GM23338 (cell line): ENCODE measurements at regions not wholly inside any gene's neighbourhood (a gene's known extent, or its start where the extent isn't known, plus 50 kb on each side); places are given as distances from the start of the nearest gene placed in this dataset.

ENCODE experiments used
- ATAC-seq: fragments of 200-7000 bp; cut with Tn5 transposase; 3 replicates; pipeline ENCODE4 v1.9.1; 2020
- DNase-seq: peaks from one replicate; pipeline ENCODE4 v3.0.0-alpha.2; 2015; ENCODE audit warnings: low spot score
- H2AFZ ChIP-seq: fragments of 200-600 bp; sonication (generic); 2 replicates; pipeline ENCODE4 v1.8.0; 2016; ENCODE audit warnings: antibody characterized with exemption, mild to moderate bottlenecking, moderate library complexity
- H3F3A ChIP-seq: fragments of 200-600 bp; sonication (generic); replicated peaks from 2 replicates; pipeline ENCODE4 v1.8.0; 2017; ENCODE audit warnings: antibody characterized with exemption, mixed run types, low read depth
- H3K27ac ChIP-seq: fragments of 200-600 bp; sonication (generic); 2 replicates; pipeline ENCODE4 v1.6.1; 2016; ENCODE audit warnings: low read depth
- H3K27me3 ChIP-seq: fragments of 200-600 bp; sonication (generic); 2 replicates; pipeline ENCODE4 v1.8.0; 2016; ENCODE audit warnings: mild to moderate bottlenecking, mixed run types, moderate library complexity; ENCODE audit not compliant: insufficient read depth
- H3K36me3 ChIP-seq: fragments of 200-600 bp; sonication (generic); 2 replicates; pipeline ENCODE4 v1.8.0; 2016; ENCODE audit warnings: mild to moderate bottlenecking; ENCODE audit not compliant: insufficient read depth
- H3K4me1 ChIP-seq: fragments of 200-600 bp; sonication (generic); 2 replicates; pipeline ENCODE4 v1.8.0; 2016; ENCODE audit warnings: mild to moderate bottlenecking, moderate library complexity; ENCODE audit not compliant: insufficient read depth
- H3K4me2 ChIP-seq: fragments of 200-600 bp; sonication (generic); 2 replicates; pipeline ENCODE4 v1.7.1; 2017; ENCODE audit warnings: mixed run types
- H3K4me3 ChIP-seq: fragments of 200-600 bp; sonication (generic); 2 replicates; pipeline ENCODE4 v1.6.1; 2016; ENCODE audit warnings: mixed run types
- H3K79me2 ChIP-seq: fragments of 200-600 bp; sonication (generic); replicated peaks from 2 replicates; pipeline ENCODE4 v1.8.0; 2017; ENCODE audit warnings: mild to moderate bottlenecking; ENCODE audit not compliant: insufficient read depth
- H3K9me2 ChIP-seq: fragments of 200-600 bp; sonication (generic); 2 replicates; pipeline ENCODE4 v1.8.0; 2017; ENCODE audit not compliant: insufficient read depth
- H4K20me1 ChIP-seq: fragments of 200-600 bp; sonication (generic); replicated peaks from 2 replicates; pipeline ENCODE4 v1.8.0; 2017; ENCODE audit warnings: mild to moderate bottlenecking; ENCODE audit not compliant: insufficient read depth
- H3K27ac Mint-ChIP-seq: 2 replicates; pipeline ENCODE4 v1.8.0; 2020; ENCODE audit warnings: inconsistent platforms, mild to moderate bottlenecking, moderate library complexity, mixed read lengths
- H3K27me3 Mint-ChIP-seq: 3 replicates; pipeline ENCODE4 v1.8.0; 2022; ENCODE audit warnings: low read depth, mild to moderate bottlenecking, moderate library complexity, mixed read lengths, inconsistent platforms; ENCODE audit not compliant: insufficient read depth, poor library complexity
- H3K36me3 Mint-ChIP-seq: 3 replicates; pipeline ENCODE4 v1.8.0; 2021; ENCODE audit warnings: low read depth, mild to moderate bottlenecking, inconsistent platforms, moderate library complexity, mixed read lengths
- H3K4me1 Mint-ChIP-seq: 3 replicates; pipeline ENCODE4 v1.8.0; 2020; ENCODE audit warnings: mild to moderate bottlenecking, inconsistent platforms, mixed read lengths
- H3K4me3 Mint-ChIP-seq: 3 replicates; pipeline ENCODE4 v1.8.0; 2021; ENCODE audit warnings: moderate library complexity, mild to moderate bottlenecking, inconsistent platforms, mixed read lengths
- H3K9me3 Mint-ChIP-seq: 3 replicates; pipeline ENCODE4 v1.8.0; 2020; ENCODE audit warnings: moderate library complexity, mild to moderate bottlenecking, inconsistent platforms, mixed read lengths
- EZH2 ChIP-seq: fragments of 200-600 bp; sonication (generic); IDR thresholded peaks from one replicate; pipeline ENCODE4 v1.8.0; 2017; ENCODE audit warnings: antibody characterized with exemption, mild to moderate bottlenecking, low read depth; ENCODE audit not compliant: unreplicated experiment
- EZH2phosphoT487 ChIP-seq: fragments of 200-600 bp; sonication (generic); IDR thresholded peaks from one replicate; pipeline ENCODE4 v1.8.1; 2018; ENCODE audit warnings: antibody characterized with exemption; ENCODE audit not compliant: unreplicated experiment
- JUNB ChIP-seq: IDR thresholded peaks from one replicate; pipeline ENCODE4 v1.6.1; 2016; ENCODE audit warnings: antibody characterized with exemption; ENCODE audit not compliant: unreplicated experiment
- NANOG ChIP-seq: IDR thresholded peaks from 2 replicates; pipeline ENCODE4 v1.6.1; 2016; ENCODE audit warnings: antibody characterized with exemption, borderline replicate concordance
- POLR2AphosphoS5 ChIP-seq: IDR thresholded peaks from 2 replicates; pipeline ENCODE4 v1.6.1; 2016; ENCODE audit warnings: antibody characterized with exemption, low read depth
- STAT1 ChIP-seq: IDR thresholded peaks from one replicate; pipeline ENCODE4 v1.6.1; 2016; ENCODE audit warnings: antibody characterized with exemption; ENCODE audit not compliant: unreplicated experiment
- ZNF114 ChIP-seq: fragments of 250-450 bp; sonication (Bioruptor Pico); IDR thresholded peaks from 2 replicates; pipeline ENCODE4 v1.5.0; 2020; ENCODE audit warnings: mild to moderate bottlenecking, moderate library complexity
- ZNF331 ChIP-seq: fragments of 250-450 bp; sonication (Bioruptor Pico); IDR thresholded peaks from 2 replicates; pipeline ENCODE4 v1.5.0; 2020; ENCODE audit warnings: low read depth, mild to moderate bottlenecking, moderate library complexity
- TF ChIP-seq, protein P1 (sequence below): IDR thresholded peaks from one replicate; pipeline ENCODE4 v1.6.1; 2018; ENCODE audit warnings: antibody characterized with exemption; ENCODE audit not compliant: unreplicated experiment
- TF ChIP-seq, protein P2 (sequence below), 2 experiments: fragments of 200-600 bp in 1 of 2; sonication (generic) in 1 of 2; conservative IDR thresholded peaks; 2 replicates each; pipeline versions ENCODE4 v1.5.1 to v1.6.1; 2016 to 2017; ENCODE audit warnings: antibody characterized with exemption in 2 of 2, low read depth in 2 of 2, mild to moderate bottlenecking in 2 of 2, moderate library complexity in 1 of 2
- TF ChIP-seq, protein P3 (sequence below): IDR thresholded peaks from 2 replicates; pipeline ENCODE4 v1.6.1; 2016; ENCODE audit warnings: antibody characterized with exemption

GRCh38 chr3:178120367-178120766, 415.9 kb upstream of the KCNMB2 start (continued):
- TF ChIP-seq, protein P1, sequence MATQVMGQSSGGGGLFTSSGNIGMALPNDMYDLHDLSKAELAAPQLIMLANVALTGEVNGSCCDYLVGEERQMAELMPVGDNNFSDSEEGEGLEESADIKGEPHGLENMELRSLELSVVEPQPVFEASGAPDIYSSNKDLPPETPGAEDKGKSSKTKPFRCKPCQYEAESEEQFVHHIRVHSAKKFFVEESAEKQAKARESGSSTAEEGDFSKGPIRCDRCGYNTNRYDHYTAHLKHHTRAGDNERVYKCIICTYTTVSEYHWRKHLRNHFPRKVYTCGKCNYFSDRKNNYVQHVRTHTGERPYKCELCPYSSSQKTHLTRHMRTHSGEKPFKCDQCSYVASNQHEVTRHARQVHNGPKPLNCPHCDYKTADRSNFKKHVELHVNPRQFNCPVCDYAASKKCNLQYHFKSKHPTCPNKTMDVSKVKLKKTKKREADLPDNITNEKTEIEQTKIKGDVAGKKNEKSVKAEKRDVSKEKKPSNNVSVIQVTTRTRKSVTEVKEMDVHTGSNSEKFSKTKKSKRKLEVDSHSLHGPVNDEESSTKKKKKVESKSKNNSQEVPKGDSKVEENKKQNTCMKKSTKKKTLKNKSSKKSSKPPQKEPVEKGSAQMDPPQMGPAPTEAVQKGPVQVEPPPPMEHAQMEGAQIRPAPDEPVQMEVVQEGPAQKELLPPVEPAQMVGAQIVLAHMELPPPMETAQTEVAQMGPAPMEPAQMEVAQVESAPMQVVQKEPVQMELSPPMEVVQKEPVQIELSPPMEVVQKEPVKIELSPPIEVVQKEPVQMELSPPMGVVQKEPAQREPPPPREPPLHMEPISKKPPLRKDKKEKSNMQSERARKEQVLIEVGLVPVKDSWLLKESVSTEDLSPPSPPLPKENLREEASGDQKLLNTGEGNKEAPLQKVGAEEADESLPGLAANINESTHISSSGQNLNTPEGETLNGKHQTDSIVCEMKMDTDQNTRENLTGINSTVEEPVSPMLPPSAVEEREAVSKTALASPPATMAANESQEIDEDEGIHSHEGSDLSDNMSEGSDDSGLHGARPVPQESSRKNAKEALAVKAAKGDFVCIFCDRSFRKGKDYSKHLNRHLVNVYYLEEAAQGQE = no peak
- TF ChIP-seq EZH2 (no peak), STAT1 (no peak), JUNB (no peak)

DNA sequence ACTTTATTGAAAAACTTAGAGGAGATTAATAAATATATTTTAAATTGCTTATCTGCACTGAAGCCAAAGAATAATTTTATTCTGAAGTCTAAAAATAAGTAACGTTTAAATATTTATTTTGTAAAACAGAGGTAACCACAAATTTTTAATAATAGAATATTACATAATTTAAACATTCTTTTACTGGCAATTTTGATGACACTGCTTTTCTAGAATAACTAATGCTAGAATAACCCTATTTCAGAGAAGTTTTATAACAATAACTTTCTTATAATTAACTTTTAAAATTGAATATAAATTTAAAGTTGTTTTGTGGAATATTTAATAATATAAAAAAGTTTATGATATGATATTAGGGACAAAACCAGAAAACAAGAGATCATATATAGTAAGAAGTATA, 409.6 kb upstream of the KCNMB2 start:
- H3K4me3 Mint-ChIP-seq = no peak overlapping the region
- peaks cover 10% of the 10 kb centered on the region for H3K9me3 Mint-ChIP-seq
- Histone ChIP-seq H3K27me3 (no peaks in the 10 kb centered on the region), H3K4me1 (no peaks in the 10 kb centered on the region), H4K20me1 (no peaks in the 10 kb centered on the region), H3K79me2 (no peaks in the 10 kb centered on the region), H3K27ac (no peak overlapping the region), H3K9me2 (peaks cover 3% of the 10 kb centered on the region), H3K4me2 (no peak overlapping the region), H3K36me3 (no peaks in the 10 kb centered on the region), H3F3A (no peaks in the 10 kb centered on the region), H2AFZ (no peak overlapping the region), H3K4me3 (no peak overlapping the region)
- ATAC-seq (no peak), DNase-seq (no peak)
- H3K27ac Mint-ChIP-seq = no peak overlapping the region
- H3K27me3 Mint-ChIP-seq = no peaks in the 10 kb centered on the region
- no peaks in the 10 kb centered on the region for H3K4me1 Mint-ChIP-seq
- 0 out of 3 replicates have a peak, but pooled peaks cover 3% of the 10 kb centered on the region for H3K36me3 Mint-ChIP-seq
- TF ChIP-seq, protein P2, sequence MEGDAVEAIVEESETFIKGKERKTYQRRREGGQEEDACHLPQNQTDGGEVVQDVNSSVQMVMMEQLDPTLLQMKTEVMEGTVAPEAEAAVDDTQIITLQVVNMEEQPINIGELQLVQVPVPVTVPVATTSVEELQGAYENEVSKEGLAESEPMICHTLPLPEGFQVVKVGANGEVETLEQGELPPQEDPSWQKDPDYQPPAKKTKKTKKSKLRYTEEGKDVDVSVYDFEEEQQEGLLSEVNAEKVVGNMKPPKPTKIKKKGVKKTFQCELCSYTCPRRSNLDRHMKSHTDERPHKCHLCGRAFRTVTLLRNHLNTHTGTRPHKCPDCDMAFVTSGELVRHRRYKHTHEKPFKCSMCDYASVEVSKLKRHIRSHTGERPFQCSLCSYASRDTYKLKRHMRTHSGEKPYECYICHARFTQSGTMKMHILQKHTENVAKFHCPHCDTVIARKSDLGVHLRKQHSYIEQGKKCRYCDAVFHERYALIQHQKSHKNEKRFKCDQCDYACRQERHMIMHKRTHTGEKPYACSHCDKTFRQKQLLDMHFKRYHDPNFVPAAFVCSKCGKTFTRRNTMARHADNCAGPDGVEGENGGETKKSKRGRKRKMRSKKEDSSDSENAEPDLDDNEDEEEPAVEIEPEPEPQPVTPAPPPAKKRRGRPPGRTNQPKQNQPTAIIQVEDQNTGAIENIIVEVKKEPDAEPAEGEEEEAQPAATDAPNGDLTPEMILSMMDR (conservative IDR thresholded peaks at IDR 0.05; ENCODE audit: low read depth in 2 of 2) = no peak
- no peak for TF ChIP-seq NANOG
- TF ChIP-seq POLR2AphosphoS5 = no peak
- TF ChIP-seq ZNF114 (CRISPR knock-in tag) = no peak
- no peak for TF ChIP-seq JUNB
- no peak for TF ChIP-seq STAT1
- TF ChIP-seq, protein P3, sequence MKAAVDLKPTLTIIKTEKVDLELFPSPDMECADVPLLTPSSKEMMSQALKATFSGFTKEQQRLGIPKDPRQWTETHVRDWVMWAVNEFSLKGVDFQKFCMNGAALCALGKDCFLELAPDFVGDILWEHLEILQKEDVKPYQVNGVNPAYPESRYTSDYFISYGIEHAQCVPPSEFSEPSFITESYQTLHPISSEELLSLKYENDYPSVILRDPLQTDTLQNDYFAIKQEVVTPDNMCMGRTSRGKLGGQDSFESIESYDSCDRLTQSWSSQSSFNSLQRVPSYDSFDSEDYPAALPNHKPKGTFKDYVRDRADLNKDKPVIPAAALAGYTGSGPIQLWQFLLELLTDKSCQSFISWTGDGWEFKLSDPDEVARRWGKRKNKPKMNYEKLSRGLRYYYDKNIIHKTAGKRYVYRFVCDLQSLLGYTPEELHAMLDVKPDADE = no peak
- TF ChIP-seq EZH2 = no peak
- TF ChIP-seq, protein P1 = no peak
- no peak for TF ChIP-seq ZNF331 (CRISPR knock-in tag)
- TF ChIP-seq EZH2phosphoT487 = no peak
